Right lung (tissue), 2 donors: ENCODE measurements at regions not wholly inside any gene's neighbourhood (a gene's known extent, or its start where the extent isn't known, plus 50 kb on each side); places are given as distances from the start of the nearest gene placed in this dataset.

Source experiments
- DNase-seq, 2 donors: peaks; one replicate each; pipeline ENCODE4 v3.0.0-alpha.2; 2013

DNA sequence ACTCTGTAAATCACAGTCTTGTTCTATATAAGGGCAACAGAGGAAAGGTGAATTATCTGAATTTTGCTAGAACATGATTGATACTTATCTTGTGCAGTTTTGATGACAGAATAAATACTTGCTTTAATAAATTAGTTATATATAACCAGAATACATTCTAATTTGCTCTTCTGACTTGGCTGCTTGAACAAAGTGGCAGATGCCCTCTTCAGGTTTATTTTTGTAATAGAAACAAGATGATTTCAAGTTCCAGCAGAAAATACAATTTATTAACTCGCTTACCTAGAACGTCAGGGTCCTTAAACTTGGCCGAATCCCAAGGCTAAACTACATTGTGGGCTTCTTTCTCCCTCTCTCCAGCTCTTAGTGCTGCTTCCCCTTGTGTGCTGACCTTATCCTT lies 57.6 kb upstream of the SSTR1 start:
- DNase-seq = no peak
